GM21367 (cell line): ENCODE measurements at regions not wholly inside any gene's neighbourhood (a gene's known extent, or its start where the extent isn't known, plus 50 kb on each side); places are given as distances from the start of the nearest gene placed in this dataset.
"Not testable (repeated sequence)": the region's sequence is repeated elsewhere in the genome, so short reads cannot be mapped to it uniquely, and the experiment has no call there.

ENCODE experiments used
- ATAC-seq: cut with Tn5 transposase; IDR thresholded peaks from one replicate; pipeline ENCODE4 v1.9.1; 2021; ENCODE audit not compliant: unreplicated experiment

GRCh38 chr14:86943391-86944365 lies 1049.3 kb downstream of the GALC start:
- ATAC-seq, result no peak

GRCh38 chr14:86942936-86943335 lies 1050.0 kb downstream of the GALC start:
- no peak for ATAC-seq

GRCh38 chr14:86940106-86940505 lies 1052.9 kb downstream of the GALC start:
- no peak for ATAC-seq

GRCh38 chr14:86938320-86938719 lies 1054.7 kb downstream of the GALC start:
- ATAC-seq, result no peak

- no peak for ATAC-seq
These were observed 1056.4 kb downstream of the GALC start for GRCh38 chr14:86936556-86936955.

- no peak for ATAC-seq
These were observed 1057.6 kb downstream of the GALC start for GRCh38 chr14:86935241-86935885.

- ATAC-seq, result no peak
These were observed 1058.9 kb downstream of the GALC start for GRCh38 chr14:86933958-86934595.

GRCh38 chr14:86933460-86933859 lies 1059.5 kb downstream of the GALC start:
- ATAC-seq, result no peak

- no peak for ATAC-seq
These were observed 1077.6 kb downstream of the GALC start for GRCh38 chr14:86915406-86915805.

- no peak for ATAC-seq
These were observed 1080.3 kb downstream of the GALC start for GRCh38 chr14:86912709-86913108.

GRCh38 chr14:86911486-86911885 lies 1081.5 kb downstream of the GALC start:
- ATAC-seq, result no peak

- ATAC-seq, result not testable (repeated sequence)
These were observed 1087.5 kb downstream of the GALC start for GRCh38 chr14:86905386-86905926.

- no peak for ATAC-seq
These were observed 1090.6 kb downstream of the GALC start for GRCh38 chr14:86902176-86902950.

- ATAC-seq, result no peak
These were observed 1095.1 kb downstream of the GALC start for GRCh38 chr14:86897704-86898513.

- no peak for ATAC-seq
These were observed 1095.8 kb downstream of the GALC start for GRCh38 chr14:86897224-86897623.

- no peak for ATAC-seq
These were observed 1096.3 kb downstream of the GALC start for GRCh38 chr14:86896701-86897100.

GRCh38 chr14:86892152-86892956 lies 1100.6 kb downstream of the GALC start:
- ATAC-seq, result no peak

- no peak for ATAC-seq
These were observed 1107.7 kb downstream of the GALC start for GRCh38 chr14:86885280-86885679.

- no peak for ATAC-seq
These were observed 1108.5 kb downstream of the GALC start for GRCh38 chr14:86884498-86884897.
